ENCODE measurements at regions not wholly inside any gene's neighbourhood (a gene's known extent, or its start where the extent isn't known, plus 50 kb on each side); places are given as distances from the start of the nearest gene placed in this dataset.

- H3K27ac Mint-ChIP-seq: no peak overlapping the region
- no peaks in the 10 kb centered on the region for H3K4me1 Mint-ChIP-seq
- peaks cover 13% of the 10 kb centered on the region for H3K9me3 Mint-ChIP-seq
- TF ChIP-seq CTCF (IDR thresholded peaks at IDR 0.05; ENCODE audit: unreplicated experiment in 3 of 3): no peak
- no peak overlapping the region for H3K4me3 Mint-ChIP-seq
- H3K27me3 Mint-ChIP-seq (ENCODE audit: low read depth): no peaks in the 10 kb centered on the region
- H3K36me3 Mint-ChIP-seq (ENCODE audit: low read depth): no peaks in the 10 kb centered on the region
Measured at GRCh38 chr16:63684149-63685101, 1437.4 kb downstream of the CDH11 start.

- Mint-ChIP-seq H3K27me3 (ENCODE audit: low read depth) (no peaks in the 10 kb centered on the region), H3K4me3 (no peak overlapping the region), H3K36me3 (ENCODE audit: low read depth) (no peaks in the 10 kb centered on the region), H3K4me1 (no peaks in the 10 kb centered on the region), H3K27ac (no peak overlapping the region), H3K9me3 (peaks cover 7% of the 10 kb centered on the region)
- no peak for TF ChIP-seq CTCF (IDR thresholded peaks at IDR 0.05; ENCODE audit: unreplicated experiment in 3 of 3)
Measured at GRCh38 chr16:63682844-63683243, 1439.0 kb downstream of the CDH11 start.

- no peak for TF ChIP-seq CTCF (IDR thresholded peaks at IDR 0.05; ENCODE audit: unreplicated experiment in 3 of 3)
- Mint-ChIP-seq H3K36me3 (ENCODE audit: low read depth) (no peaks in the 10 kb centered on the region), H3K27me3 (ENCODE audit: low read depth) (no peaks in the 10 kb centered on the region), H3K4me1 (no peaks in the 10 kb centered on the region), H3K9me3 (peaks cover 7% of the 10 kb centered on the region), H3K4me3 (no peak overlapping the region), H3K27ac (no peak overlapping the region)
Measured at GRCh38 chr16:63672493-63672892, 1449.4 kb downstream of the CDH11 start.

GRCh38 chr16:63663155-63663554, 1458.7 kb downstream of the CDH11 start:
- Mint-ChIP-seq H3K27ac (no peak overlapping the region), H3K27me3 (ENCODE audit: low read depth) (no peaks in the 10 kb centered on the region), H3K36me3 (ENCODE audit: low read depth) (no peaks in the 10 kb centered on the region), H3K9me3 (no peaks in the 10 kb centered on the region), H3K4me1 (no peaks in the 10 kb centered on the region), H3K4me3 (no peak overlapping the region)
- no peak for TF ChIP-seq CTCF (IDR thresholded peaks at IDR 0.05; ENCODE audit: unreplicated experiment in 3 of 3)

GRCh38 chr16:63655846-63656245, 1466.0 kb downstream of the CDH11 start:
- Mint-ChIP-seq H3K27ac (no peak overlapping the region), H3K4me3 (no peak overlapping the region), H3K4me1 (no peaks in the 10 kb centered on the region), H3K9me3 (no peaks in the 10 kb centered on the region), H3K36me3 (ENCODE audit: low read depth) (no peaks in the 10 kb centered on the region), H3K27me3 (ENCODE audit: low read depth) (no peaks in the 10 kb centered on the region)
- TF ChIP-seq CTCF (IDR thresholded peaks at IDR 0.05; ENCODE audit: unreplicated experiment in 3 of 3): no peak

Data from nephron (organoid).